GM12878 (cell line): ENCODE measurements at regions not wholly inside any gene's neighbourhood (a gene's known extent, or its start where the extent isn't known, plus 50 kb on each side); places are given as distances from the start of the nearest gene placed in this dataset.

ENCODE experiments used
- BACH1 ChIP-seq: fragments of 450-650 bp; IDR thresholded peaks from 2 replicates; pipeline ENCODE4 v1.6.1; 2017; ENCODE audit warnings: mild to moderate bottlenecking, borderline replicate concordance
- BHLHE40 ChIP-seq, 2 experiments: fragments of 450-650 bp in 1 of 2; IDR thresholded peaks; 2 replicates each; pipeline ENCODE4 v1.6.1; 2011 to 2017; ENCODE audit warnings: low read depth in 2 of 2, borderline replicate concordance in 1 of 2, improper control_type of control experiment in 1 of 2, low read length in 1 of 2, mild to moderate bottlenecking in 1 of 2
- DPF2 ChIP-seq: fragments of 450-650 bp; IDR thresholded peaks from 2 replicates; pipeline ENCODE4 v1.6.1; 2017; ENCODE audit warnings: mild to moderate bottlenecking
- GATAD2B ChIP-seq: fragments of 450-650 bp; conservative IDR thresholded peaks from 2 replicates; pipeline ENCODE4 v1.6.1; 2017; ENCODE audit warnings: low read depth, mild to moderate bottlenecking, moderate library complexity
- MEF2B ChIP-seq: fragments of 450-650 bp; IDR thresholded peaks from 2 replicates; pipeline ENCODE4 v1.6.1; 2018; ENCODE audit warnings: mild to moderate bottlenecking, moderate library complexity; ENCODE audit not compliant: partially characterized antibody, poor library complexity, severe bottlenecking
- PAX8 ChIP-seq: fragments of 450-650 bp; IDR thresholded peaks from 2 replicates; pipeline ENCODE4 v1.6.1; 2017; ENCODE audit warnings: mild to moderate bottlenecking, moderate library complexity
- PBX3 ChIP-seq: IDR thresholded peaks from 2 replicates; pipeline ENCODE4 v1.6.1; 2011; ENCODE audit warnings: mild to moderate bottlenecking, low read depth, low read length, moderate library complexity; ENCODE audit not compliant: insufficient replicate concordance
- RAD51 ChIP-seq: fragments of 450-650 bp; IDR thresholded peaks from 2 replicates; pipeline ENCODE4 v1.6.1; 2016; ENCODE audit warnings: moderate library complexity, mild to moderate bottlenecking, inconsistent platforms
- SPI1 ChIP-seq: IDR thresholded peaks from 2 replicates; pipeline ENCODE4 v1.6.1; 2011; ENCODE audit warnings: low read depth, mild to moderate bottlenecking, low read length, moderate library complexity, borderline replicate concordance; ENCODE audit not compliant: insufficient read depth
- TCF3 ChIP-seq: IDR thresholded peaks from 2 replicates; pipeline ENCODE4 v1.6.1; 2012; ENCODE audit warnings: low read depth, mild to moderate bottlenecking, low read length, borderline replicate concordance; ENCODE audit not compliant: insufficient read depth
- ZNF687 ChIP-seq: fragments of 450-650 bp; IDR thresholded peaks from 2 replicates; pipeline ENCODE4 v1.6.1; 2017; ENCODE audit warnings: mild to moderate bottlenecking, moderate library complexity
- TF ChIP-seq, protein P1 (sequence below): fragments of 450-650 bp; IDR thresholded peaks from 2 replicates; pipeline ENCODE4 v1.6.1; 2017; ENCODE audit warnings: low read depth, mild to moderate bottlenecking, moderate library complexity

- TF ChIP-seq PBX3 = no peak
- 0 out of 2 replicates have a peak, but pooled peaks have one; percentile 9 for TF ChIP-seq SPI1
- peak; percentile 72 for TF ChIP-seq MEF2B
- peak; percentile 89; the same call in 1 of the 2 replicates for TF ChIP-seq DPF2
- no peak for TF ChIP-seq RAD51
- 0 out of 2 replicates have a peak, but pooled peaks have one; percentile 5 for TF ChIP-seq ZNF687
- TF ChIP-seq PAX8 = no peak
- TF ChIP-seq, protein P1, sequence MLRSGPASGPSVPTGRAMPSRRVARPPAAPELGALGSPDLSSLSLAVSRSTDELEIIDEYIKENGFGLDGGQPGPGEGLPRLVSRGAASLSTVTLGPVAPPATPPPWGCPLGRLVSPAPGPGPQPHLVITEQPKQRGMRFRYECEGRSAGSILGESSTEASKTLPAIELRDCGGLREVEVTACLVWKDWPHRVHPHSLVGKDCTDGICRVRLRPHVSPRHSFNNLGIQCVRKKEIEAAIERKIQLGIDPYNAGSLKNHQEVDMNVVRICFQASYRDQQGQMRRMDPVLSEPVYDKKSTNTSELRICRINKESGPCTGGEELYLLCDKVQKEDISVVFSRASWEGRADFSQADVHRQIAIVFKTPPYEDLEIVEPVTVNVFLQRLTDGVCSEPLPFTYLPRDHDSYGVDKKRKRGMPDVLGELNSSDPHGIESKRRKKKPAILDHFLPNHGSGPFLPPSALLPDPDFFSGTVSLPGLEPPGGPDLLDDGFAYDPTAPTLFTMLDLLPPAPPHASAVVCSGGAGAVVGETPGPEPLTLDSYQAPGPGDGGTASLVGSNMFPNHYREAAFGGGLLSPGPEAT = peak; percentile 73; the same call in 1 of the 2 replicates
- no peak for TF ChIP-seq TCF3
- TF ChIP-seq GATAD2B = peak; percentile 95
- TF ChIP-seq BHLHE40 (IDR thresholded peaks at IDR 0.05; ENCODE audit: borderline replicate concordance in 1 of 2, low read depth in 2 of 2, low read length in 1 of 2) = peak in 1 of 2 experiments; percentile 34; a peak in 1 of 4 replicates
- peak; percentile 52; the same call in 1 of the 2 replicates for TF ChIP-seq BACH1
- TF ChIP-seq, all 136 proteins: peak for 14
Measured at GRCh38 chr3:43212914-43213611, 73.3 kb upstream of the SNRK start (continued).
